Neural progenitor cell (in vitro differentiated cells): ENCODE measurements at regions not wholly inside any gene's neighbourhood (a gene's known extent, or its start where the extent isn't known, plus 50 kb on each side); places are given as distances from the start of the nearest gene placed in this dataset.
A peak's percentile ranks its signal among the peaks of the same experiment; 100 is the strongest.

Experiments used
- DNase-seq: peaks from one replicate; pipeline ENCODE4 v3.0.0-alpha.2; 2016; ENCODE audit warnings: low spot score
- H2AFZ ChIP-seq: fragments of 200-600 bp; sonication (generic); replicated peaks from 2 replicates; pipeline ENCODE4 v1.6.1; 2016; ENCODE audit warnings: antibody characterized with exemption
- H3F3A ChIP-seq: fragments of 200-600 bp; sonication (generic); 2 replicates; pipeline ENCODE4 v1.6.1; 2016; ENCODE audit warnings: antibody characterized with exemption, low read depth
- H3K27ac ChIP-seq: fragments of 200-600 bp; sonication (generic); 2 replicates; pipeline ENCODE4 v1.5.1; 2016; ENCODE audit warnings: mild to moderate bottlenecking
- H3K27me3 ChIP-seq: fragments of 200-600 bp; sonication (generic); 2 replicates; pipeline ENCODE4 v1.6.1; 2016; ENCODE audit warnings: mild to moderate bottlenecking, moderate library complexity
- H3K36me3 ChIP-seq: fragments of 200-600 bp; sonication (generic); 2 replicates; pipeline ENCODE4 v1.5.1; 2016
- H3K4me1 ChIP-seq: fragments of 200-600 bp; sonication (generic); 2 replicates; pipeline ENCODE4 v1.6.1; 2016; ENCODE audit warnings: mixed run types
- H3K4me2 ChIP-seq: fragments of 200-600 bp; sonication (generic); 2 replicates; pipeline ENCODE4 v1.6.1; 2016
- H3K4me3 ChIP-seq: fragments of 200-600 bp; sonication (generic); 2 replicates; pipeline ENCODE4 v1.5.1; 2016
- H3K79me2 ChIP-seq: fragments of 200-600 bp; sonication (generic); 2 replicates; pipeline ENCODE4 v1.6.1; 2016; ENCODE audit warnings: low read depth
- H3K9ac ChIP-seq: fragments of 200-600 bp; sonication (generic); 2 replicates; pipeline ENCODE4 v1.6.1; 2016
- H3K9me3 ChIP-seq: fragments of 200-600 bp; sonication (generic); 2 replicates; pipeline ENCODE4 v1.5.1; 2016; ENCODE audit warnings: low read depth
- H4K20me1 ChIP-seq: fragments of 200-600 bp; sonication (generic); 2 replicates; pipeline ENCODE4 v1.6.1; 2016; ENCODE audit warnings: low read depth
- H3K27ac Mint-ChIP-seq: 3 replicates; pipeline ENCODE4 v1.8.0; 2021; ENCODE audit warnings: mixed read lengths
- H3K27me3 Mint-ChIP-seq: 2 replicates; pipeline ENCODE4 v1.8.0; 2022; ENCODE audit warnings: low read depth, mild to moderate bottlenecking, inconsistent platforms, moderate library complexity, mixed read lengths; ENCODE audit not compliant: insufficient read depth
- H3K36me3 Mint-ChIP-seq: 3 replicates; pipeline ENCODE4 v1.8.0; 2021; ENCODE audit warnings: mixed read lengths
- H3K4me1 Mint-ChIP-seq: 3 replicates; pipeline ENCODE4 v1.8.0; 2021; ENCODE audit warnings: mixed read lengths
- H3K4me3 Mint-ChIP-seq: 3 replicates; pipeline ENCODE4 v1.8.0; 2021; ENCODE audit warnings: mild to moderate bottlenecking, moderate library complexity, mixed read lengths
- H3K9me3 Mint-ChIP-seq: 3 replicates; pipeline ENCODE4 v1.8.0; 2020; ENCODE audit warnings: mixed read lengths
- EZH2 ChIP-seq: fragments of 200-600 bp; sonication (generic); IDR thresholded peaks from 2 replicates; pipeline ENCODE4 v1.6.1; 2017; ENCODE audit warnings: antibody characterized with exemption, mild to moderate bottlenecking, moderate library complexity
- EZH2phosphoT487 ChIP-seq: fragments of 200-600 bp; sonication (generic); IDR thresholded peaks from 2 replicates; pipeline ENCODE4 v1.6.1; 2017; ENCODE audit warnings: antibody characterized with exemption
- TF ChIP-seq, protein P1 (sequence below): fragments of 200-600 bp; sonication (generic); IDR thresholded peaks from 2 replicates; pipeline ENCODE4 v1.5.1; 2017; ENCODE audit warnings: antibody characterized with exemption, mild to moderate bottlenecking

DNA sequence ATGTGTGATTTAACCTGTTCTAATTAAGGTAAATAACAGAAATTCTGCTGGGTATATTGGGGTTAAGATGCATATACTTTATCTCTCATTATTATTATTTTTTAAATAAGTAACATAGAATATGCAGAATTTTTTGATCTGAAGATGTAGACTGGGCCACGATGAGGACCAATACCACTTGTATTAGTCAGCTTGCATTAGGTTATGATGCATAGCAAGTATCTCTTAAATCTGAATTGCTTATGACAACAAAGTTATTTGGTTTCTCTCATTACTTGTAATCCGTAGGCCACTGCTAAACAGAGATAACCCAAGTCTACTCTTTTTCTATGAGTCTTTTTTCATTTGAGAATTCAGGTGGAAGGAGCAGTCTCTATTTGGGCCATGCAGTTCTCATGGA lies 145.5 kb upstream of the NOVA1 start:
- Mint-ChIP-seq H3K9me3 (no peaks in the 10 kb centered on the region), H3K27ac (no peak overlapping the region), H3K4me1 (no peaks in the 10 kb centered on the region), H3K4me3 (no peak overlapping the region), H3K27me3 (no peaks in the 10 kb centered on the region), H3K36me3 (no peaks in the 10 kb centered on the region)
- Histone ChIP-seq H3K4me2 (no peak overlapping the region), H3K27me3 (no peaks in the 10 kb centered on the region), H3K9me3 (no peaks in the 10 kb centered on the region), H3F3A (no peaks in the 10 kb centered on the region), H3K79me2 (no peaks in the 10 kb centered on the region), H3K36me3 (no peaks in the 10 kb centered on the region), H3K4me3 (no peak overlapping the region), H2AFZ (no peak overlapping the region), H3K9ac (no peak overlapping the region), H4K20me1 (no peaks in the 10 kb centered on the region), H3K27ac (no peak overlapping the region), H3K4me1 (no peaks in the 10 kb centered on the region)
- TF ChIP-seq, protein P1, sequence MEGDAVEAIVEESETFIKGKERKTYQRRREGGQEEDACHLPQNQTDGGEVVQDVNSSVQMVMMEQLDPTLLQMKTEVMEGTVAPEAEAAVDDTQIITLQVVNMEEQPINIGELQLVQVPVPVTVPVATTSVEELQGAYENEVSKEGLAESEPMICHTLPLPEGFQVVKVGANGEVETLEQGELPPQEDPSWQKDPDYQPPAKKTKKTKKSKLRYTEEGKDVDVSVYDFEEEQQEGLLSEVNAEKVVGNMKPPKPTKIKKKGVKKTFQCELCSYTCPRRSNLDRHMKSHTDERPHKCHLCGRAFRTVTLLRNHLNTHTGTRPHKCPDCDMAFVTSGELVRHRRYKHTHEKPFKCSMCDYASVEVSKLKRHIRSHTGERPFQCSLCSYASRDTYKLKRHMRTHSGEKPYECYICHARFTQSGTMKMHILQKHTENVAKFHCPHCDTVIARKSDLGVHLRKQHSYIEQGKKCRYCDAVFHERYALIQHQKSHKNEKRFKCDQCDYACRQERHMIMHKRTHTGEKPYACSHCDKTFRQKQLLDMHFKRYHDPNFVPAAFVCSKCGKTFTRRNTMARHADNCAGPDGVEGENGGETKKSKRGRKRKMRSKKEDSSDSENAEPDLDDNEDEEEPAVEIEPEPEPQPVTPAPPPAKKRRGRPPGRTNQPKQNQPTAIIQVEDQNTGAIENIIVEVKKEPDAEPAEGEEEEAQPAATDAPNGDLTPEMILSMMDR: no peak
- no peak for TF ChIP-seq EZH2
- no peak for DNase-seq

DNA sequence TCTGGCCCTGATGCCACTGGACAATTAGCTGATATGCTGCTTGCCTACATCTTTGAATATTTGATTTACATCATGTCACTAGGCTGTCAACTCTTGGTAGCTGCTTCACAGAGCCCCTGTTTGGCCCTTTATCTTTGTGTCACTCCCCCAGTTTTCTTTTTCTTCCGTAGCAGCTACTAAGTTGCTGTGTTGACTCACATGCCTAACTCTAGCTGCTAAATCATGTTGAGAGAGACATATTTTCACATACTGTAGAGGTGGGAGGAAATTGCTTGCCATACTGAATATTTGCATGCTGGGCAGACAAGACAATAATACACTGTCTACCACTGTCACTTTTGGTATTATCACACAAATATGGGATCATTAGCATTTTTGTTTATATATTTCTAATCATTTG lies 147.1 kb upstream of the NOVA1 start:
- H3K9ac ChIP-seq: no peak overlapping the region
- no peak overlapping the region for H2AFZ ChIP-seq
- no peaks in the 10 kb centered on the region for H3K79me2 ChIP-seq
- Mint-ChIP-seq H3K36me3 (no peaks in the 10 kb centered on the region), H3K4me1 (no peaks in the 10 kb centered on the region), H3K9me3 (no peaks in the 10 kb centered on the region), H3K27me3 (no peaks in the 10 kb centered on the region), H3K4me3 (no peak overlapping the region), H3K27ac (no peak overlapping the region)
- DNase-seq: no peak
- no peaks in the 10 kb centered on the region for H4K20me1 ChIP-seq
- no peak overlapping the region for H3K4me3 ChIP-seq
- H3K36me3 ChIP-seq: no peaks in the 10 kb centered on the region
- H3F3A ChIP-seq: no peaks in the 10 kb centered on the region
- H3K27ac ChIP-seq: no peak overlapping the region
- TF ChIP-seq EZH2phosphoT487 (no peak), EZH2 (no peak)
- TF ChIP-seq, protein P1: no peak
- no peaks in the 10 kb centered on the region for H3K27me3 ChIP-seq
- H3K4me1 ChIP-seq: no peaks in the 10 kb centered on the region
- H3K4me2 ChIP-seq: no peak overlapping the region
- no peaks in the 10 kb centered on the region for H3K9me3 ChIP-seq

DNA sequence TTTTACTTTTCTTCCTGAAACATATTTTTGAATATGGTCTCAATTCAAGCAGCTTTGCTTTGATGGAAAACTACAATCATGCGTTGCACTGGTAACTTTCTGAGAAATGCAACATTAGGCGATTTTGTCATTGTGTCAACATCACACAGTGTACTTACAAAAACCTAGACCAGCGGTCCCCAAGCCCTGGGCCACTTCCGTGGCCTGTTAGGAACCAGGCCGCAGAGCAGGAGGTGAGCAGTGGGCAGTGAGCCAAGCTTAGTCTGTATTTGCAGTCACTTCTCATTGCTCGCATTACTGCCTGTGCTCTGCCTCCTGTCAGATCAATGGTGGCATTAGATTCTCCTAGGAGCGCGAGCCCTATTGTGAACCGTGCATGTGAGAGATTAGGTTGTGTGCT lies 163.7 kb upstream of the NOVA1 start:
- Histone ChIP-seq H2AFZ (no peak overlapping the region), H3K4me1 (peaks cover 12% of the 10 kb centered on the region), H3K4me2 (no peak overlapping the region), H3K9ac (no peak overlapping the region), H3K36me3 (no peaks in the 10 kb centered on the region), H4K20me1 (no peaks in the 10 kb centered on the region), H3K79me2 (no peaks in the 10 kb centered on the region), H3K4me3 (no peak overlapping the region), H3F3A (no peaks in the 10 kb centered on the region), H3K9me3 (no peaks in the 10 kb centered on the region), H3K27ac (no peak overlapping the region), H3K27me3 (no peaks in the 10 kb centered on the region)
- peaks cover 13% of the 10 kb centered on the region for H3K4me1 Mint-ChIP-seq
- H3K4me3 Mint-ChIP-seq: no peak overlapping the region
- H3K27me3 Mint-ChIP-seq: no peaks in the 10 kb centered on the region
- H3K9me3 Mint-ChIP-seq: no peaks in the 10 kb centered on the region
- peak; percentile 4 for DNase-seq
- H3K27ac Mint-ChIP-seq: no peak overlapping the region
- no peaks in the 10 kb centered on the region for H3K36me3 Mint-ChIP-seq
- TF ChIP-seq EZH2phosphoT487 (no peak), EZH2 (no peak)
- TF ChIP-seq, protein P1: no peak

DNA sequence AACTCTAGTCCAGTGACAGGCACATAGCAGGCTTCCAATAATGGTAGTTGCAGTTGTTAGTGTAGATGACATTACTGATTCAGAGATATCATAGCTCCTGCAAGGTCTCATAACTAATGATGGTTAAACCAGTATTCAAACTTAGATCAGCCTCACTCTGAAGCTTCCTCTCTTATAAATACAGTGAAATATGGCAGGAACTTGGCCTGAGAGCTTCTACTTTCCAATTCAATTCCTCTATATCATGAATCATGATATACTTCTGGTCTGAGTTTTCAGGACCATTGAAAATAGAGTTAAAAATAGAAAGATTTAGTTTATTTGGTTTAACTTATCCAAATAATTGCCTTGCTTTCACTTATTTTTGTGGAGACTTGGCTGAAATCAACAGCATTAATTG lies 167.5 kb upstream of the NOVA1 start:
- Histone ChIP-seq H3K4me1 (peaks cover 12% of the 10 kb centered on the region), H3K4me3 (no peak overlapping the region), H4K20me1 (no peaks in the 10 kb centered on the region), H3K27ac (no peak overlapping the region), H2AFZ (no peak overlapping the region), H3K27me3 (no peaks in the 10 kb centered on the region), H3K9me3 (no peaks in the 10 kb centered on the region), H3K79me2 (no peaks in the 10 kb centered on the region), H3K36me3 (no peaks in the 10 kb centered on the region), H3K9ac (no peak overlapping the region), H3F3A (no peaks in the 10 kb centered on the region), H3K4me2 (peak overlapping the region; percentile 11)
- Mint-ChIP-seq H3K36me3 (no peaks in the 10 kb centered on the region), H3K27ac (no peak overlapping the region), H3K4me1 (peaks cover 13% of the 10 kb centered on the region), H3K4me3 (no peak overlapping the region), H3K27me3 (no peaks in the 10 kb centered on the region), H3K9me3 (no peaks in the 10 kb centered on the region)
- DNase-seq: no peak
- TF ChIP-seq EZH2phosphoT487: no peak
- TF ChIP-seq, protein P1: no peak
- TF ChIP-seq EZH2: no peak
